HEK293T (cell line): ENCODE measurements at regions not wholly inside any gene's neighbourhood (a gene's known extent, or its start where the extent isn't known, plus 50 kb on each side); places are given as distances from the start of the nearest gene placed in this dataset.

Experiments
- CTCF ChIA-PET: fragments of 350-600 bp; formaldehyde crosslinking; extraction: SDS; loops from one replicate; lab custom pipeline; 2021; ENCODE audit warnings: antibody characterized with exemption, inconsistent platforms; lab: Yijun Ruan, JAX
- POLR2A ChIA-PET: fragments of 350-600 bp; formaldehyde crosslinking; extraction: SDS; loops from one replicate; lab custom pipeline; 2020; ENCODE audit warnings: antibody characterized with exemption, inconsistent platforms; lab: Yijun Ruan, JAX
- DNase-seq: peaks from one replicate; pipeline ENCODE4 v3.0.0; 2012; ENCODE audit warnings: mixed read lengths; ENCODE audit errors: extremely low spot score
- ARNT ChIP-seq: fragments of 450-650 bp; IDR thresholded peaks from 2 replicates; pipeline ENCODE4 v1.6.1; 2017; ENCODE audit warnings: mild to moderate bottlenecking
- BHLHE40 ChIP-seq: fragments of 450-650 bp; IDR thresholded peaks from 2 replicates; pipeline ENCODE4 v1.6.1; 2016; ENCODE audit warnings: mild to moderate bottlenecking, moderate library complexity, borderline replicate concordance
- CTBP1 ChIP-seq: fragments of 450-650 bp; IDR thresholded peaks from 2 replicates; pipeline ENCODE4 v1.6.1; 2016; ENCODE audit warnings: borderline replicate concordance
- ELF4 ChIP-seq: fragments of 450-650 bp; IDR thresholded peaks from 2 replicates; pipeline ENCODE4 v1.6.1; 2017; ENCODE audit warnings: antibody characterized with exemption
- FOXA1 ChIP-seq: fragments of 450-650 bp; IDR thresholded peaks from 2 replicates; pipeline ENCODE4 v1.6.1; 2016; ENCODE audit warnings: mild to moderate bottlenecking
- FOXK2 ChIP-seq: fragments of 450-650 bp; IDR thresholded peaks from 2 replicates; pipeline ENCODE4 v1.6.1; 2016; ENCODE audit warnings: mild to moderate bottlenecking
- FOXM1 ChIP-seq: fragments of 450-650 bp; IDR thresholded peaks from 2 replicates; pipeline ENCODE4 v1.6.1; 2017; ENCODE audit warnings: mild to moderate bottlenecking, borderline replicate concordance
- HDGF ChIP-seq: fragments of 450-650 bp; IDR thresholded peaks from 2 replicates; pipeline ENCODE4 v1.6.1; 2017; ENCODE audit warnings: antibody characterized with exemption, borderline replicate concordance
- L3MBTL2 ChIP-seq: fragments of 450-650 bp; conservative IDR thresholded peaks from 2 replicates; pipeline ENCODE4 v1.6.1; 2016; ENCODE audit warnings: mild to moderate bottlenecking
- LEF1 ChIP-seq: fragments of 450-650 bp; IDR thresholded peaks from 2 replicates; pipeline ENCODE4 v1.6.1; 2017; ENCODE audit warnings: mild to moderate bottlenecking, borderline replicate concordance
- NFRKB ChIP-seq: fragments of 450-650 bp; IDR thresholded peaks from 2 replicates; pipeline ENCODE4 v1.6.1; 2016; ENCODE audit warnings: mild to moderate bottlenecking, moderate library complexity
- PKNOX1 ChIP-seq: fragments of 450-650 bp; IDR thresholded peaks from 2 replicates; pipeline ENCODE4 v1.6.1; 2016
- SP1 ChIP-seq: fragments of 450-650 bp; IDR thresholded peaks from 2 replicates; pipeline ENCODE4 v1.6.1; 2017
- SUZ12 ChIP-seq: fragments of 450-650 bp; IDR thresholded peaks from 2 replicates; pipeline ENCODE4 v1.6.1; 2016; ENCODE audit warnings: mild to moderate bottlenecking
- TARDBP ChIP-seq: fragments of 450-650 bp; IDR thresholded peaks from 2 replicates; pipeline ENCODE4 v1.6.1; 2016
- ZNF384 ChIP-seq: fragments of 450-650 bp; IDR thresholded peaks from 2 replicates; pipeline ENCODE4 v1.6.1; 2016

- ChIA-PET POLR2A (no interaction called here), CTCF (no interaction called here)
- TF ChIP-seq HDGF, result no peak
- no peak for DNase-seq
Observed at GRCh38 chr22:48179571-48180546, 1417.4 kb downstream of the TBC1D22A start.

GRCh38 chr22:48178536-48178935 is 1416.1 kb downstream of the TBC1D22A start:
- ChIA-PET CTCF (no interaction called here), POLR2A (no interaction called here)
- TF ChIP-seq SUZ12, result no peak
- TF ChIP-seq FOXK2, result no peak
- no peak for TF ChIP-seq L3MBTL2
- no peak for TF ChIP-seq SP1
- TF ChIP-seq BHLHE40, result no peak
- no peak for DNase-seq

GRCh38 chr22:48177631-48178030 is 1415.2 kb downstream of the TBC1D22A start:
- TF ChIP-seq HDGF (no peak), CTBP1 (no peak), FOXK2 (no peak), ZNF384 (no peak)
- DNase-seq, result no peak
- ChIA-PET POLR2A (no interaction called here), CTCF (no interaction called here)

GRCh38 chr22:48175721-48176120 is 1413.3 kb downstream of the TBC1D22A start:
- ChIA-PET POLR2A (no interaction called here), CTCF (no interaction called here)
- no peak for DNase-seq
- TF ChIP-seq SP1 (no peak), L3MBTL2 (no peak), ELF4 (no peak), TARDBP (no peak), LEF1 (no peak), FOXK2 (no peak), ARNT (no peak), CTBP1 (no peak), HDGF (no peak), FOXM1 (no peak), FOXA1 (no peak), NFRKB (no peak), ZNF384 (no peak), SUZ12 (no peak), BHLHE40 (no peak), PKNOX1 (no peak)

- no peak for TF ChIP-seq TARDBP
- no peak for TF ChIP-seq FOXA1
- TF ChIP-seq L3MBTL2, result no peak
- no peak for TF ChIP-seq CTBP1
- no peak for TF ChIP-seq SP1
- no peak for TF ChIP-seq ARNT
- TF ChIP-seq LEF1, result no peak
- no peak for TF ChIP-seq SUZ12
- CTCF ChIA-PET, result no interaction called here
- DNase-seq, result no peak
- POLR2A ChIA-PET, result no interaction called here
Observed at GRCh38 chr22:48173773-48174160, 1411.3 kb downstream of the TBC1D22A start.

GRCh38 chr22:48173061-48173772 is 1410.8 kb downstream of the TBC1D22A start:
- TF ChIP-seq HDGF (no peak), LEF1 (no peak), CTBP1 (no peak), SUZ12 (no peak), L3MBTL2 (no peak), SP1 (no peak), ZNF384 (no peak), ARNT (no peak)
- POLR2A ChIA-PET, result no interaction called here
- CTCF ChIA-PET, result no interaction called here
- no peak for DNase-seq

GRCh38 chr22:48171271-48171691 is 1408.8 kb downstream of the TBC1D22A start:
- ChIA-PET CTCF (no interaction called here), POLR2A (no interaction called here)
- DNase-seq, result no peak
- no peak for TF ChIP-seq ARNT
- TF ChIP-seq BHLHE40, result no peak
- TF ChIP-seq NFRKB, result no peak
- no peak for TF ChIP-seq TARDBP
- TF ChIP-seq HDGF, result no peak
- TF ChIP-seq CTBP1, result no peak
- no peak for TF ChIP-seq FOXK2
- TF ChIP-seq L3MBTL2, result no peak
- TF ChIP-seq SUZ12, result no peak
- no peak for TF ChIP-seq LEF1
- TF ChIP-seq SP1, result no peak
- TF ChIP-seq PKNOX1, result no peak
- no peak for TF ChIP-seq ZNF384
- no peak for TF ChIP-seq FOXM1
- no peak for TF ChIP-seq FOXA1
- no peak for TF ChIP-seq ELF4
